ENCODE measurements at regions not wholly inside any gene's neighbourhood (a gene's known extent, or its start where the extent isn't known, plus 50 kb on each side); places are given as distances from the start of the nearest gene placed in this dataset.

GRCh38 chr21:35428937-35429336, 379.8 kb upstream of the RUNX1 start:
- TF ChIP-seq POLR2A (IDR thresholded peaks at IDR 0.05; ENCODE audit: low read depth, low read length) (no peak), TAF1 (IDR thresholded peaks at IDR 0.05; ENCODE audit: borderline replicate concordance, low read depth, low read length) (no peak)

Data from GM12892 (cell line).